Testis (tissue), 2 donors: ENCODE measurements at regions not wholly inside any gene's neighbourhood (a gene's known extent, or its start where the extent isn't known, plus 50 kb on each side); places are given as distances from the start of the nearest gene placed in this dataset.

Experiments used
- DNase-seq: peaks from one replicate; pipeline ENCODE4 v3.0.0-alpha.2; 2019
- H3K27ac ChIP-seq, 2 donors: fragments of 200-600 bp; sonication (generic); one replicate each; pipeline ENCODE4 v1.5.1; 2019
- H3K27me3 ChIP-seq: fragments of 200-600 bp; sonication (generic); one replicate; pipeline ENCODE4 v1.5.1; 2019
- H3K36me3 ChIP-seq: fragments of 200-600 bp; sonication (generic); one replicate; pipeline ENCODE4 v1.5.1; 2017; ENCODE audit warnings: low read depth; ENCODE audit errors: missing control alignments
- H3K4me1 ChIP-seq: fragments of 200-600 bp; sonication (generic); one replicate; pipeline ENCODE4 v1.5.1; 2019
- H3K4me3 ChIP-seq, 2 donors: fragments of 200-600 bp; sonication (generic); one replicate each; pipeline ENCODE4 v1.5.1; 2017 to 2019
- H3K9me3 ChIP-seq: fragments of 200-600 bp; sonication (generic); one replicate; pipeline ENCODE4 v1.5.1; 2017
- POLR2A ChIP-seq: fragments of 450-650 bp; IDR thresholded peaks from one replicate; pipeline ENCODE4 v1.6.1; 2017; ENCODE audit warnings: antibody characterized with exemption, mild to moderate bottlenecking, moderate library complexity
- WGBS, 2 donors: methylation state at CpG; one replicate each; pipeline ENCODE4 v1.1.5; 2018; 5-methylcytosine and 5-hydroxymethylcytosine counted together
- intact Hi-C: fragments of 100-400 bp; cut with DNase I; formaldehyde crosslinking; loops from one replicate; pipeline ENCODE4 v1.15.1; 2023; ENCODE audit warnings: low total_unique reads
- TF ChIP-seq, protein P1 (sequence below), 3 experiments: fragments of 450-650 bp in 2 of 3; fragments of 200-600 bp in 1 of 3; sonication (generic) in 1 of 3; IDR thresholded peaks; one replicate each; pipeline ENCODE4 v1.5.1; 2016 to 2019; ENCODE audit warnings: antibody characterized with exemption in 3 of 3, mild to moderate bottlenecking in 2 of 3, moderate library complexity in 1 of 3

DNA sequence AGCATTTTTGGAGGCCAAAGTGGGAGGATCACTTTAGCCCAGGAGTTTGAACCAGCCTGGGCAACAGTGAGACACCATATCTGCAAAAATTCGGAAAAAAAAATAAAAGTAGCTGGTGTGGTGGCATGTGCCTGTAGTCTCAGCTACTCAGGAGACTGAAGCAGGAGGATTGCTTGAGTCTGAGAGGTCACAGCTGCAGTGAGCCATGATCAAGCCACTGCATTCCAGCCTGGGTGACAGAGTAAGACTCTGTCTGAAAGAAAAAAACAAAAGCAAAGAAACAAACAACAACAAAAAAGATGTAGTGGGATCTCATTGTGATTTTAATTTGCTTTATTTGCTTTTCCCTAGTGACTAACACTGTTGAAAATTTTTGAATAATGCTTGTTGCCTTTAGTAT, 394.7 kb upstream of the KLHL1 start:
- intact Hi-C loops = no loop called here
- H3K27me3 ChIP-seq = no peaks in the 10 kb centered on the region
- H3K36me3 ChIP-seq = no peaks in the 10 kb centered on the region
- WGBS, 2 donors = 80 to 87% methylated on average over 1 of the region's 1 CpG
- no peaks in the 10 kb centered on the region for H3K9me3 ChIP-seq
- H3K27ac ChIP-seq = no peak overlapping the region
- no peak overlapping the region for H3K4me3 ChIP-seq
- H3K4me1 ChIP-seq = no peaks in the 10 kb centered on the region
- TF ChIP-seq, protein P1, sequence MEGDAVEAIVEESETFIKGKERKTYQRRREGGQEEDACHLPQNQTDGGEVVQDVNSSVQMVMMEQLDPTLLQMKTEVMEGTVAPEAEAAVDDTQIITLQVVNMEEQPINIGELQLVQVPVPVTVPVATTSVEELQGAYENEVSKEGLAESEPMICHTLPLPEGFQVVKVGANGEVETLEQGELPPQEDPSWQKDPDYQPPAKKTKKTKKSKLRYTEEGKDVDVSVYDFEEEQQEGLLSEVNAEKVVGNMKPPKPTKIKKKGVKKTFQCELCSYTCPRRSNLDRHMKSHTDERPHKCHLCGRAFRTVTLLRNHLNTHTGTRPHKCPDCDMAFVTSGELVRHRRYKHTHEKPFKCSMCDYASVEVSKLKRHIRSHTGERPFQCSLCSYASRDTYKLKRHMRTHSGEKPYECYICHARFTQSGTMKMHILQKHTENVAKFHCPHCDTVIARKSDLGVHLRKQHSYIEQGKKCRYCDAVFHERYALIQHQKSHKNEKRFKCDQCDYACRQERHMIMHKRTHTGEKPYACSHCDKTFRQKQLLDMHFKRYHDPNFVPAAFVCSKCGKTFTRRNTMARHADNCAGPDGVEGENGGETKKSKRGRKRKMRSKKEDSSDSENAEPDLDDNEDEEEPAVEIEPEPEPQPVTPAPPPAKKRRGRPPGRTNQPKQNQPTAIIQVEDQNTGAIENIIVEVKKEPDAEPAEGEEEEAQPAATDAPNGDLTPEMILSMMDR (IDR thresholded peaks at IDR 0.05) = no peak
- TF ChIP-seq POLR2A = no peak
- DNase-seq = no peak

DNA sequence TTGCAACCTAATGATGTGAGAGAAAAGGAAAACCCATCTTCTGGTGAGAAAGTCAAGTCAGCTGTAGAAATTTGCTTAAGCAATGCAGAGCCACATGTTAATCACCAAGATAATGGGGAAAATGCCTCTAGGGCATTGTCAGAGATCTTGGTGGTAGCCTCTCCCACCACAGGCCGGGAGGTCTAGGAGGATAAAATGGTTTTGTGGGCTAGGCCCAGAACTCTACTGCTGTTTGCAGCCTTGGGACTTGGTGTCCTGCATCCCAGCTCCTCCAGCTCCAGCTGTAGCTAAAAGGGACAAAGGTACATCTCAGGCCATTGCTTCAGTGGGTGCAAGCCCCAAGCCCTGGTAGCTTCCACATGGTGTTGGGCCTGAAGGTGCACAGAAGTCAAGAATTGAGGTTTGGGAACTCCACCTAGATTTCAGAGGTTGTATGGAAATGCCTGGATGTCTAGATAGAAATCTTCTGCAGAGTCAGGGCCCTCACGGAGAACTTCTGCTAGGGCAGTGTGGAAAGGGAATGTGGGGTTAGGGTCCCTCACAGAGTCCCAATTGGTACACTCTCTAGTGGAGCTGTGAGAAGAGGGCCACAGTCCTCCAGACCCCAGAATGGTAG, 382.2 kb upstream of the KLHL1 start:
- TF ChIP-seq, protein P1 (IDR thresholded peaks at IDR 0.05) = no peak
- TF ChIP-seq POLR2A = no peak
- Histone ChIP-seq H3K36me3 (no peaks in the 10 kb centered on the region), H3K4me3 (no peak overlapping the region), H3K27me3 (no peaks in the 10 kb centered on the region), H3K4me1 (no peaks in the 10 kb centered on the region), H3K27ac (no peak overlapping the region), H3K9me3 (no peaks in the 10 kb centered on the region)
- intact Hi-C loops = no loop called here
- 82 to 91% methylated on average over 1 to 2 of the region's 2 CpGs for WGBS, 2 donors
- no peak for DNase-seq

DNA sequence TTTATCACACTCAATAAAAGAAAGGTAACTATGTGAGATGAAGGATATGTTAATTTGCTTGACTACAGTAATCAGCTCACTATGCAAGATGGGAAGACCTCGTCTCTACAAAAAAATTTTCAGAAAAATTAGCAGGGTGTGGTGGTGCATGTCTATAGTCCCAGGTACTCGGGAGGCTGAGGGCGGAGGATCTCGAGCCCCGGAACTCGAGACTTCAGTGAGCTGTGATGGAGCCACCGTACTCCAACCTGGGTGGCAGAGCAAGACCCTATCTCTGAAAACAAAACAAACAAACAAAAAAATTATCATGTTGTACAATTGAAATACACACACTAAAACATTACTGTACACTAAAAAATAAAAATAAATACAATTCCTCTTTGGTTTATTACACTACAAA, 376.7 kb upstream of the KLHL1 start:
- intact Hi-C loops = no loop called here
- no peaks in the 10 kb centered on the region for H3K9me3 ChIP-seq
- H3K4me3 ChIP-seq = no peak overlapping the region
- H3K4me1 ChIP-seq = no peaks in the 10 kb centered on the region
- no peak overlapping the region for H3K27ac ChIP-seq
- no peaks in the 10 kb centered on the region for H3K27me3 ChIP-seq
- H3K36me3 ChIP-seq = no peaks in the 10 kb centered on the region
- DNase-seq = no peak
- 89 to 93% methylated on average over 7 of the region's 7 CpGs for WGBS, 2 donors
- TF ChIP-seq, protein P1 (IDR thresholded peaks at IDR 0.05) = no peak
- no peak for TF ChIP-seq POLR2A

DNA sequence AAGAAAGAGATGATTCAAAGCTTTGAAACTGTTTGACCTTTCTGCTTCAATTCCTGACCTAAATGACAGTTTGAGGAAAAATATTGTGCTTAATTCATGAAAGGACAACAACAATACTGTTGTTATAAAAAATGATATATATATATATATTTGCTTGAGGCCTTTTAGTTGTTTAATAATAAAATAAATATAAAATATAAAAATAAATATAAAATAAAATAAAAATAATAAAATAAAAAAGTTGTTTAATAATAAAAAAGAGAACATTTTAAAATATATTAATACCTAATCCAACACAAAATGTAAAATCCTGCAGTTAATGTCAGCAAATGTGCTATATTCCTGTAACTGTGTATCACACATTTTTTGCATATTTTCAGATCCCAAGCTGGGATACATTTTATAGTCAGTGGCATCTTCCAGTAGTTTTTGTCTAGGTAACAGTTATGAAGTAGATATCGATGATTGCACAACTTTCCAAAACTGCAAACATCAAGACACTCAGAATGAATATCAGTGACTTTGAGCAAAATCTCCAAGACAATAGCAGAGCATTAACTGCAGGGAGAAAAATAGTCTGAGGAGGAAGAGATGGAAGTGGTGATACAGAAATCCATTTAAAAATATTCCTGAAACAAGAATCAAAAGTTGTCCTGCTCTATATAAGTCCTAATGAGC, 375.5 kb upstream of the KLHL1 start:
- Histone ChIP-seq H3K4me3 (no peak overlapping the region), H3K4me1 (no peaks in the 10 kb centered on the region), H3K27me3 (no peaks in the 10 kb centered on the region), H3K36me3 (no peaks in the 10 kb centered on the region), H3K27ac (no peak overlapping the region), H3K9me3 (no peaks in the 10 kb centered on the region)
- no peak for DNase-seq
- no peak for TF ChIP-seq POLR2A
- TF ChIP-seq, protein P1 (IDR thresholded peaks at IDR 0.05) = no peak
- 89 to 100% methylated on average over 1 of the region's 1 CpG for WGBS, 2 donors
- intact Hi-C loops = no loop called here

DNA sequence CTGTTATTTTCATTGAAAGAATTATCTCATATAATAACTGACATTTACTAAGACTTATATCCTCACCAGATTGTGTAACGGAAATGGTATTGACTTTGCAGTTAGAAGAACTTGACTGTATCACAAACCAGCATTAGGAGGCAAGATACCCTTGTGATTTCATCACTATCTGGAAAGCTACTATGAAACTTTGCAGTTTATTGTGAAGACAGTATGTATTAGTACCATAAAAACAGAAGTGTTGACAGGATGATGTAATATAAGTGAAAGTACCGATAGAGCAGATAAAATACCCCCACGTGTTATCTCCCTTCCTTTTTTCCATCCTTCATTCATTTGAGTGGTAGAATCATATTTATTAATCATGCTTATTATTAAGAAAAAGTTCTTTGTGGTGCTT, 365.7 kb upstream of the KLHL1 start:
- TF ChIP-seq, protein P1 (IDR thresholded peaks at IDR 0.05) = no peak
- TF ChIP-seq POLR2A = no peak
- H3K27ac ChIP-seq = no peak overlapping the region

More for the DNA sequence above, 365.7 kb upstream of the KLHL1 start:
- no peaks in the 10 kb centered on the region for H3K36me3 ChIP-seq
- 51 to 52% methylated on average over 3 of the region's 3 CpGs for WGBS, 2 donors
- H3K27me3 ChIP-seq = no peaks in the 10 kb centered on the region
- no peaks in the 10 kb centered on the region for H3K4me1 ChIP-seq
- intact Hi-C loops = no loop called here
- no peak overlapping the region for H3K4me3 ChIP-seq
- no peak for DNase-seq
- H3K9me3 ChIP-seq = no peaks in the 10 kb centered on the region
